ENCODE measurements at regions not wholly inside any gene's neighbourhood (a gene's known extent, or its start where the extent isn't known, plus 50 kb on each side); places are given as distances from the start of the nearest gene placed in this dataset.
"Not testable (repeated sequence)": the region's sequence is repeated elsewhere in the genome, so short reads cannot be mapped to it uniquely, and the experiment has no call there.

DNA sequence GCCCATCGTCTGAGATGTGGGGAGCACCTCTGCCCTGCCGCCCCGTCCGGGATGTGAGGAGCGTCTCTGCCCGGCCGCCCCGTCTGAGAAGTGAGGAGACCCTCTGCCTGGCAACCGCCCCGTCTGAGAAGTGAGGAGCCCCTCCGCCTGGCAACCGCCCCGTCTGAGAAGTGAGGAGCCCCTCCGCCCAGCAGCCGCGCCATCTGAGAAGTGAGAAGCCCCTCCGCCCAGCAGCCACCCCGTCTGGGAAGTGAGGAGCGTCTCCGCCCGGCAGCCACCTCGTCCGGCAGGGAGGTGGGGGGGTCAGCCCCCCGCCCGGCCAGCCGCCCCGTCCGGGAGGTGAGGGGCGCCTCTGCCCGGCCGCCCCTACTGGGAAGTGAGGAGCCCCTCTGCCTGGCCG lies 267.2 kb downstream of the MEF2C start:
- not testable (repeated sequence) for DNase-seq (ENCODE audit: low read depth)

DNA sequence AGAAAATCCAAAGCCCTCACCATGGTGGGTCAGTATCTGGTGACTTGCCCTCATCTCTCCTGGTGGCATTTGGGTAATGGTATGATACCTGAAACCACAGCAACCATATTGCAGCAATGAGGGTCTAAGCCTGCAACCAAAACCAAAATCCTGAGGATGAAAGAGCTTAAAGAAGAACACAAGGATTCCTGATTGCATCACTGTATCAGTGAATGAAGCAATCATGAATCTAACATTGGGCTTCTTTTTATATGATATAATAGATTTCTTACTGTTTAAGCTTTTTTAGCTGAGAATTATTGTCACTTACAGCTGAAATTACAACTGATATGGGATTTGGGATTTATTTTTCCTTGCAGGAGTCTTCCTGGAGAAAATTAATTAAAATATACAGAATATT lies 269.9 kb downstream of the MEF2C start:
- DNase-seq (ENCODE audit: low read depth) = no peak

DNA sequence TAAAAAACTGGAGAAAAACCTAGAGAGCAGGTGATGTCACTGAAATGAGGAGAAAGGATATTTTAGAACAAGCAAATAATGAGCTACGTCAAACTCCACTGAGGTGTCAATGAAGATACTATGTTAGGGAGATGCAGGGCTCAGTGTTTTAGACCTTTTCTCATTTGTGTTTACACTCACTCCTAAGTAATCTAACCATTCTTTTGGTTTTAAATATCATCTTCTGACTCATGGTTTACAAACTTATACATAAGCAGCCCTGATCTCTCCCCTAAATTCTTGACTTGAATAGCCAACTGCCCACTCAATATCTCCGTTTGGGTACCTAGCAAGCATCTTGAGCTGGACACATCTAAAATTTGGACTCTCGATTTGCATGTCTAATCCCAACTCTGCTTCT lies 272.4 kb downstream of the MEF2C start:
- DNase-seq (ENCODE audit: low read depth) = no peak

DNA sequence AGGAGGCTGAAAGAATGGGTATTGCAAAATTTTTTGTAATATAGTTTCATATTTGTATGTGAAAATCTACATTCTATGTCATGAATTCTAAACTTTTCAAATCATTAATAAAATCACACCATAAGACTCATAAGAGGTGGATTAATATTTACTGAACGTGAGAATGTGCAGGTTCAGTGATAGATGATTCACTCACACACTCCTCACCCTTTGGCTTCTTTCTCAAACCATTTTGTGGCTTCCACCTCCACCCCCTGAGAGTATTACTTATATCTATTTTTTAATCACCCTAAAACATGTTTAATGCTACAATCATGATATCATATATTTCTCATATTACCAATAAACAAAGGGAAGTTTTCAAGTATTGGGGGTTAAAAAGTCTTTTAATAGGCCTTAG lies 275.5 kb downstream of the MEF2C start:
- no peak for DNase-seq (ENCODE audit: low read depth)

DNA sequence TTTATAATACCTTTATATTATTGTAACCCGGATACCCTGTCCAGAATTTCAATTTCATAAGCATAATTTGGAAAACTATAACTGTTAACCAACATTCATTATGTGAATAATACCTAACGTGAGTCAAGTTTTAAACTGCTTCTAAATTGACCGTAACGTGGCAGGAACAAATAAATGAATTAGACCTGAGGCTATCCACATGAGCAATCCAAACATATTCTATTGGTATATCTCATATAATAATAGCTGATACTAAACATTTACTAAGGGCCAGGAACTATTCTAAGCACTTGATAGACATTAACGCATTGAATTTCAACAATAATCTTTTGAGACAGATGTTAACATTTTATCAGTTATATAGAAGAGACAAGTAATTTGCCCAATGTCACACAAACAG lies 276.4 kb downstream of the MEF2C start:
- no peak for DNase-seq (ENCODE audit: low read depth)

DNA sequence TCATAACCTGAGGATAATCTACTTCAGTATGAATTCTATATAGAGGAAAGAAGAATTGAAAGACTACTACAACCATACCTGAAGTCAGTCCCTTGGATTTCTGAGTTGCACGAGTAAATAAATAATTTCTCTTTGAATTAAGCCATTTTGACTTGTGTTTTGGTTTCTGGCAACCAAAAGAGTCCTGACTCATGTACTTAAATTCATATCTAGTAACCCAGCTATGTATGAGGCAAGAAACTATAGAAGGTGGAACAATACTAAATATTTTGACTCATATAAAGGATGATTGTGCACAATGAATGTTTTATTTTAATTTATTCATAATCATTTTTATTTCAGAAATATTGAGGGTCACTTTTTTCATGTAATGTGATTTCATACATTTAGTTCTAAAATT lies 276.8 kb downstream of the MEF2C start:
- no peak for DNase-seq (ENCODE audit: low read depth)

DNA sequence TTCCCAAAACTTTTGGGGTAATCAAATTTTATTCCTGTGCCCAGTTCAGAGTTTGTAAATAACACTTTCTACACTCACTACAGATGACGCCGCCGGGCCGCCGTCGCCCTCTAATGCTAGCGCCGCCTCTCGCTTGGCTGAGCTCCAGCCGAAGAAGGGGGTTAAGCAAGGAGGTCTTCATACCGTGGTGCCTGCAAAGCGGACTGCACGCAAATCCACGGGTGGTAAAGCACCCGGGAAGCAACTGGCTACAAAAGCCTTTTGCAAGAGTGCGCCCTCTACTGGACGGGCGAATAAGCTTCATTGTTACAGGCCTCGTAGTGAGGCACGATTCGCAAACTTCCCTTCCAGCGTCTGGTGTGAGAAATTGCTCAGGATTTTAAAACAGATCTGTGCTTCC lies 280.4 kb downstream of the MEF2C start:
- DNase-seq (ENCODE audit: low read depth) = no peak

DNA sequence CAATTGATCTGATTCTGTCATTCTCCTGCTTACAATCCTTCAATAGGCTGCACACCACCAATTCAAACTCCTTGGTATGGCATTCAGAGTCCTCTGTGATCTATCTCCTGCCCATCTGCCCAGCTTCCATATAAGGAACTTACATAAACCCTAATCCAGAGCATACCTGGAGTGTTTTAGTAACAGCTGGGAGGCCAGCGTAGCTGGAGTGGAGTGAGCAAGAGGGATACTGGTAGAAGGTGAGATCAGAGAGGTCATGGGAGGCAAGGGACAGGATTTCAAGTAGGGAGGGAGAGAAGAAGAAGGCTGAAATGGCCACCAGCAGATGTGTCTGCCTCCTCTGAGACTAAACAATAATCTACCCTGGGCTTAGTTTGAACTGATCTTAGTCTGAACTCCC lies 288.5 kb downstream of the MEF2C start:
- no peak for DNase-seq (ENCODE audit: low read depth)

DNA sequence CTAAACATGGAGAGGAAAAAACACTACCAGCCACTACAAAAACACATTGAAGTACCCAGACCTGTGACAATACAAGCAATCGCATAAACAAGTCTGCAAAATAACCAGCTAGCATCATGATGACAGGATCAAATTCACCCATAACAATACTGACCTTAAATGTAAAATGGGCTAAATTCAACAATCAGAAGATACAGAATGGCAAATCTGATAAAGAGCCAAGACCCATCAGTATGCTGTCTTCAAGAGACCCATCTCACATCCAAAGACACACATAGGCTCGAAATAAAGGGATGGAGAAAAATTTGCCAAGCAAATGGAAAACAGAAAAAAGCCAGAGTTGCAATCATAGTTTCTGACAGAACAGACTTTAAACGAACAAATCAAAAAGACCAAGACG lies 294.4 kb downstream of the MEF2C start:
- DNase-seq (ENCODE audit: low read depth) = no peak

DNA sequence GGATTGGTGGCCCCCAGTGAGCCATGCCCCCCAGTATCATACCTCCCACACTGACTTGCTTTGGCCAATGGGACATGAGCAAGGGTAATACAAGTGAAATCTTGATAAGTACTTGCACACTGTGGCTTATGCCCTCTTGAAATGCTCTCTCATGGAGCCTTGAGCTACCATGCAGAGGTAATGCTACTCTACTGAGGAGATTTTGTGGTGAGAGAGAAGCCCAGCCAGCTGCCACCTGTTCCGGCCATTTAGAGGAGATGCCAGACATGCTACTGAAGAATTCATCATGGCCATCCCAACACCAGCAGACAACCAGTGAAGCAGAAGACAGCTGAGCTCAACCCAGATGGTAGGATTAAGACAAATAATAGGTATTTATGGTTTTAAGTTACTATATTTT lies 299.5 kb downstream of the MEF2C start:
- DNase-seq (ENCODE audit: low read depth) = no peak

DNA sequence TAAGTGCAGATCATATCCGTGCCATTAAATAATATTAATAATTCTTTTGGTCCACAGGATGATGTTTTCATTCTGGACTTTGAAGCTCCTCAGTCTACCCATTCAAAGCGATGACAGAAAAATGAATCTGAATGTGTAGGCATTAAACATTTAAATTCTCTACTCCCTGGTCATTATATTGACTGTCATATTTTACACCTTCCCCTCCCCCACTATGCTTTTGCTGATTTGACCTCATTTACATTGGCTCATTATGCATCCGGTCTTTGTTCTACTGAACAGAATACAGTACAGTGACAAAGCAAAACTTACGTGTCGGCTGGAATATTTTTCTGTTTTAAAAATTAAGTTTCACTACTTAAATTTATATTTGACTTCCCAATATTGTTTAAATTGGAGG lies 289.7 kb upstream of the TMEM161B start:
- no peak for DNase-seq (ENCODE audit: low read depth)

DNA sequence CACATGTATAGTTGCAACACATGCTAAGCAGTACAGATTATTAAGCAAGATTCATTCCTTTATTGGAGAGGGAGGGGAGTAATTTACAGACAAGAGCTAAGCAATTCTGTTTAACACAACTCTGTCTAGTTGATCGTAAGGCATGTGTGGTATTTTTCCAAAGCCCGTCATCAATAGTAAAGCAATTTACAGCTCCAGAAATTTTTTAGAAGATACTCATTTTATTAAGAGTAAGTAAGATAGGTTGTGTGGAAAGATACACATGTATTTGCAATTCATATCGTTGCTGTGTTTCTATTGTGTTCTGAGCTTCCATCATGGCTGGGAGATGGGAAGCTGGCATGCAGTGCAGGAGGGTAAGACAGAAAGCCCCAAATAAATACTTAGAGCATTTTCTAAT lies 289.2 kb upstream of the TMEM161B start:
- no peak for DNase-seq (ENCODE audit: low read depth)

DNA sequence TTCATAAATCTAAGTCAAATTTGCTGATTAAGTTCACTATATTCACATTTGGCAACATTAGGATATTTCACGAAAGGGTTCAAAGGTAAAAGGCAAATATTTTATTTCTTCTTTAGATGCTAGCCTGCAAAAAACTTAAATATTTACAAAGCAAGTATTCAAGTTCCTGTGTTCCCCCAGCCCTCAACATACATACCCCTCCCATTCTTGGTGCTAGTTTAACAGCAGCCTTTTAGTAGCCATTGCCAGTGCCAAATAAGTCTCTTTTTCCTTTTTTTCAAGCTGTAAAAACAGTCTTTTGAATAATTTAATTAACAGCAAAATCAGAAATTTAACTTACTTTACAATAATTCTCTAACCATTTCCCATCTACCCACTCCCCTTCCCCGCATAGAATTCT lies 288.5 kb upstream of the TMEM161B start:
- no peak for DNase-seq (ENCODE audit: low read depth)

DNA sequence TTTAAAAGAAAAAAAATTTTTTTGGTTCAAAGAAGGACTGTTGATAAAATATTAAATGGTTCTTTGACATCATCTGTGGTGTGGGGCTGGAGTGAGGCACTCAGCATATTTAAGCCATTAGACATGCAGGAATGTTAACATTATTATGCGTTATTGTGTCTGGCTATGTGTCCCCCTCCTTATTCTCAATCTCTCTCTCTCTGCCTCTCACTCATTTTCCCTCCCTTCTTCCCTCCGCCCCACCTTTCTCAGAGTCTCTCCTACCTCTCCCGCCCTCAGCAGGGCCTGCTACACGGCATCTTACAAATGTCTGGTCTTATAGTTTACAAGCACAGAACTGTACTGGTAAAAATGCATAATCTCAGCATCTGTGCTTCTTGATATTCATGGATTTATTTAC lies 287.8 kb upstream of the TMEM161B start:
- peak; percentile 6 for DNase-seq (ENCODE audit: low read depth)

DNA sequence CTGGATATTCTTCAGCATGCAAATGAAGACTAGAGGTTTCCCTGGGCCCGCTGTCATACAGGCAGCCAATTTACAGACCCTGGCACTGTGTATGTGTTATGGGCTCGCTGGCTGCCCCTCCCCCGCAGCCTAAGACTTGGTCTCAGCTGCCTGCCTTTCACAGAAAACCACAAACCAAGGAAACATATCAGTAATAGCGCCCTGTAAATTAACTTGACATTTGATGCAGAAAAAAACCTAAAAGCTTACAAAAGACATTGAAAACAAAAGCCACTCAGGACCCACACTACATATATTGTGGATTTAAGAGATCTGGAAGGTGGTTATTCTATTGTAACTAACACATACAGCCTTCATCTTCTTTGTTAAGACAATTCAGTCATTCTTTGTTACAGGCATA lies 287.0 kb upstream of the TMEM161B start:
- DNase-seq (ENCODE audit: low read depth) = peak; percentile 38

DNA sequence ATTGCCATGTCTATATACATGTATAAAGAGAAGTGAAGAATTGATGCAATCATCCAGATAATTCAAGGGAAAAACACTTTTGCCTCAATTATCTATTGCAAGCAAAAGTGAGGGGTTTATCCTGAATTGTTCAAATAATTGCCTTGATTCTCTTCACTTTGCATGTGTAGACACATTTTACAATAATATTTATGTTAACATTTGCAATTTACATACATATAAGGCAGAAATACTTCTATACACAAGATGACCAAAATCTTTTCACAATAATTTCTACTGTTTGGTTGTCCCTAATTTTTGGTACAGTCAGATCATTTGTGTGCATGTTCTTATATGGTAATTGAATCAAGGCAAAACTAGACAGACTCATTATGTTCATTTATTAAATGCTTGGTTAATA lies 285.3 kb upstream of the TMEM161B start:
- no peak for DNase-seq (ENCODE audit: low read depth)

DNA sequence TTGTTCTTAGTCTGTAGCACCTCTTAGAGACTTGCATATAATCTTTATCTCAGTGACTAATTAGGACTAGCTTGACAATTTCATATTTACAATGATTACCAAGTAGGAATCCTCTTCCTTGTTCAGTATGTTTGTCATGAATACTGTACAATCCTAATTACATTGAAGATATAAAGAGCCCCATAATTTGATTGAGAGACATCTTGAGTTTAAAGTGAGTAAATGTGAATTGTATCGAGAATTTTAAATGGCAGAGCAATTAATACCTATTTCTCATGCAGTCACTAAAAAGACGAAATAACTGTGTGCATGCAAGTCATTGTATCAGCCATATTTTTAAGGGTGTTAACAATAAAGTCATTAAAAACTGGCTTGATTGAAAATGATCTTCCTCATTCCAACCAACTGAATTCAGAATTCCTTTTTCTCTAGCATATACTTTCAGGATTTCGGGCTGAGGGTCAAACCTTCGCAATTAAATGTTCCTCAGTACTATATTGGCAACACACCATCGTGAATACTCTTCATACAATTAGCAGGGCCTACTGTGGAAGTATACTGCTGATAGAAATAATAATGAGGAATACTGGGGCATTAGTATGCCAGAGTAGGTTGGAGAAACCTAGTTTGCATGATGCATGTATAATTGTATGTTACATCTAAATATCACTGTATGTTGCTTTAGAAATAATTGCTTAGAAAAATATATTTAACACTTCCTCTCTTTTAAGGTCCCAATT lies 284.7 kb upstream of the TMEM161B start:
- DNase-seq (ENCODE audit: low read depth) = no peak

DNA sequence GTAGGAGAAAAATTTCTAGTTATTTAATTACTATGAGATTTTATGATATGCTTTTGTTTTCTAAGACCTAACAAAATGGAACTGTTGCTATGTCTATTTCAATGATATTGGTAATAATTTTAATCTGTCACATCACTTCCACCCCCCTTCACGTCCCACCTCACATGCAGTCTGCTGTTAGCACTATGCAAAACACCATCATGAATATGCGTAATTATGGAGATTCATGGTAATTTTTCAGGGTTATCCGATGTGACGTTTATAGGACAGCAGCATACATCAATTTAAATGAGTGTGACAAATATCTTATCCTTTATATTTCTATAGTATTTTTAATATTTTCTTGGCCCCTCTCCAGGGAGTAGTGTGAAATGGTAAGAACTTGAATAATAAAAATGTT lies 283.8 kb upstream of the TMEM161B start:
- DNase-seq (ENCODE audit: low read depth) = no peak

DNA sequence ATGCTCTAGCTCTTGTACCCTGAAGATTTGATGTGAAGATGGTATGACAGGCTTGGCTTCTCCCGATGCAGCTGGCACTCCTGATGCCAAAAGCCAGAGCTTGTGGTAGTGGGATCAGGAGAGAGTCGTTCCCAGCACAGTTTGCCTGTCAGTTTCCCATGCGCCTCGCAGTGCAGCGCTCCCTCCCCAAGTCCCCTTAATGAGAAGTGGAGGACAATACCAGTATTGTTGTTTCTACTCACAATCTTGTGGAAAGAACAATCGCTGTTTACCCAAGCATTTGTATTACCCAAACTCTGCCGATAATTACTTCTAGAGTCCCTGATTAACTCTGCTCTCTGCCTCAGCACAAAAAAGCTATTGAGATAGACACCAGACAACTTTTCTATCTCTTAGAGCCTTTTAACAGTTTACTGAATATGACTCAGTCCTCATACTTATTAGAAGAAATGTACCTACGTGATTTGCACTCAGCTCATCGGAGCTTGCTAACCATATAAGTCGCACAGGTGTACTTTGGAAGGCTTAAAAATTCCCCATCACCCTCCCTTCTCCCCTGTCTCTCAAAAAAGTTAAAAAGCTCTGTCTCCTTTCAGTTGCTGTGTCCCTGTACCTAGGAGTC lies 283.2 kb upstream of the TMEM161B start:
- no peak for DNase-seq (ENCODE audit: low read depth)

DNA sequence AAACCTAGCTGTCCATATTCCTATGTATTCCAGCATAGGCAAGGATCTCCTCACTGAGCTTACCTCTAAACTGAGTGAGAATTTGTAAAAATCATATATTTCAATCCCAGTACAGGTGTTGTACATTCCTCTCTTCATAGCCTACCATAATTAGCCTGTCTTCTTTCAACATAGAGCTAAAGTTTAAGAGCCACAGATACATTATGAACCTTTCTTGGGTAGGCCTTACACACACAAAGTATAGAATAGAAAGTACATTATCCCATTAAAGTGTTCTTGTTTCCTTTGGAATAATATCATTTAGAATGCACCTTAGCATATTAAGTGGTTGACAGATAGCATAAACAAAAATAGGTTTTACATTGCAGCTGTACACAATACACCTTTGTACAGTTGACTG lies 282.1 kb upstream of the TMEM161B start:
- DNase-seq (ENCODE audit: low read depth) = no peak

DNA sequence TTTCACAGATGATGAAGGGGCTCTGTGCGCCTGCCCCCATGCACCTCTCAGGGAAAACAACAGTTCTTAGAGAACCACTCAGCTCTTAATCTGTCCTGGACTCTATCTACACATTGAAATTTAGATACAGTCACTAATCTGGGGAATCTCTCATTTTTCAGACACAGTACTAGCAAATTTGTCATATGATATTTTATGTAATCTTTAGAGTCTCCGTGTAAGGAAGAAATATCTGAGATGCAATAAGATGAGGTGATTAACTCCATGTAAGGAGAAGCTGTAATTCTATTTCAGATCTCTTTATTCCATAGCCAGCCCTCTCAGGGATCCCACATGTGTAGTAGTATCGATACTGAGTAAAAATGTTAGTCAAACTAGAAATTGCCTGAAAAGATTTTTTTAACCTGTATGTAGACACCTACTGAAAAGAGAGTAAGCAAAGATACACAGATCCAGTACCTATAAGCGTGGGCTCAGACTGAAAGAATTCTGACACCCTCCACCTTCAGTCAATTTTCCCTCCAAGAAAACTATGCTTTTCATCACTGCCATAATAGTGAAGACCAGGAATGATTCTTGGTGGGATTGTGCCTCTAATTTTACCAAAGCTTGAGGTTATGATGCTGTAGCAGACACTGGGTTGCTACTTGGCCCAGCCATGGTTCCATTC lies 279.6 kb upstream of the TMEM161B start:
- DNase-seq (ENCODE audit: low read depth) = no peak

DNA sequence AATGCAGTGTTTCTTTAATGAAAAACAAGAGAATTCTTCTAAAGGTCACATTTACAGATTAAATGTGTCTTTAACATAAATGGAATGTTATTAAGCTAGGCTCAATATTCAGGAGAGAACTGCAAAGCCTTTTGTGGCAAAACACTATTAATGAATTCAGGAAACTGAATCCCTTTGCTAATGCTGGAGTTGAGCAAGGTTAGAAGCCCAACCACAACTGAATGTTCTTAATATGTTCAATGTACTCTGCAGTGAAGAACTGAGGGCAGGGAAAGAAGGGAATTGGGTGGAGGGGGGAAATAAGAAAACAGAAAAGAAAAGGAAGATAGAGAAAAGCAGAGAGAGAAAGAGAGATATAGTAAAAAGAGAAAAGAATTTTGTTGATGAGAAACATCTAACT lies 276.7 kb upstream of the TMEM161B start:
- DNase-seq (ENCODE audit: low read depth) = no peak

DNA sequence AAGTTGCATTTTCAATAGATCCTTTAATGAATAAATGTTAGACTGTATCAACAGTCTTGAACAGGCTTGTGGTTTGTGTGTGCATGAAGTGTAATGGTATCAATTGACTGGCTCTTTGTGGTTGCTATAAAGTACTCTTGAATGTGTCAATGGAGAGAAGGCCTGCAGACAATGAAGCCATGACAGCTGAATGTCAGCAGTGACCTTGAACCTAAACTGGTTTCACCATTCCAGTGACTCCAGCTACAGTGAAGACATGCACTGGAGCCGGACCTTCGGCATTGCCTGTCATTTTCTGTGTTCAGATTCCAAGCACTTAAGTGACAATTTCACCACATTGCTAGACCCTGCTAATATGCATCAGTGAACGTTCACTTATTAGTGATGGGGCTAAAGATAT lies 276.0 kb upstream of the TMEM161B start:
- DNase-seq (ENCODE audit: low read depth) = no peak
